ENCODE measurements at regions not wholly inside any gene's neighbourhood (a gene's known extent, or its start where the extent isn't known, plus 50 kb on each side); places are given as distances from the start of the nearest gene placed in this dataset.

DNA sequence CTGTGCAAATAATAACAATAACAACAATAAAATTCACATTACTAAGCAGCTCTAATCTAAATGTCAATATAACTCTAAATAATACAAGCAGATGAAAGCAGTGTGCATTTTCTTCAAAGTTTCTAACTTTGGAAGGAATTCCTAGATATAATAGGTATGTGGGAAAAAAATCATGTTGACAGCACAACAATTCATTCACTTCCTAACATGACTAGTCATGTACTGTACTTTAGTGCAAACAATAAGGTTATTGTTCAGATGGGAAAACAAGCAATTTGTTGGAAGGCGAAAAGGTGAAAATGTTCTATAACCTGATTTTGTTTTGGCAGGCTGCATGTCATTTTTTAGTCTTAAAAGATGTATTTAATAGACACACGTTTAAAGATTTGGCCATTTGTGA is 484.3 kb upstream of the JAG1 start:
- TF ChIP-seq GATA3 (IDR thresholded peaks at IDR 0.05; ENCODE audit: low read depth, low read length) (no peak), GATA2 (IDR thresholded peaks at IDR 0.05; ENCODE audit: low read depth, low read length) (no peak)

All from SH-SY5Y (cell line).